CD8-positive, alpha-beta memory T cell (primary cell): ENCODE measurements at regions not wholly inside any gene's neighbourhood (a gene's known extent, or its start where the extent isn't known, plus 50 kb on each side); places are given as distances from the start of the nearest gene placed in this dataset.
"Not testable (repeated sequence)": the region's sequence is repeated elsewhere in the genome, so short reads cannot be mapped to it uniquely, and the experiment has no call there.

Experiments used
- CTCF ChIA-PET: fragments of 350-600 bp; sonication (Branson Sonifier 250); formaldehyde crosslinking; loops from one replicate; lab custom pipeline; 2021; ENCODE audit warnings: antibody characterized with exemption; lab: Charles Lee
- POLR2A ChIA-PET: fragments of 350-600 bp; sonication (Branson Sonifier 250); formaldehyde crosslinking; loops from one replicate; lab custom pipeline; 2021; ENCODE audit warnings: antibody characterized with exemption; lab: Charles Lee
- DNase-seq, 5 donors: peaks; one replicate each; pipeline versions ENCODE4 v3.0.0 to v3.0.0-alpha.2; 2020 to 2022; ENCODE audit warnings: mixed read lengths in 1 of 5
- H3K27ac ChIP-seq: one replicate; pipeline ENCODE4 v1.7.0; 2013; ENCODE audit warnings: low read depth, mild to moderate bottlenecking, low read length, moderate library complexity
- H3K27me3 ChIP-seq: 2 replicates; pipeline ENCODE4 v1.7.0; 2013; ENCODE audit warnings: low read length, mild to moderate bottlenecking; ENCODE audit not compliant: insufficient read depth, poor library complexity, severe bottlenecking
- H3K36me3 ChIP-seq: 2 replicates; pipeline ENCODE4 v1.7.0; 2013; ENCODE audit warnings: mild to moderate bottlenecking, low read length, moderate library complexity; ENCODE audit not compliant: insufficient read depth
- H3K4me1 ChIP-seq: 2 replicates; pipeline ENCODE4 v1.7.0; 2013; ENCODE audit warnings: mild to moderate bottlenecking, low read length, moderate library complexity; ENCODE audit not compliant: insufficient read depth
- H3K4me3 ChIP-seq: 2 replicates; pipeline ENCODE4 v1.7.0; 2013; ENCODE audit warnings: mild to moderate bottlenecking, low read length
- H3K9me3 ChIP-seq: 2 replicates; pipeline ENCODE4 v1.7.0; 2013; ENCODE audit warnings: mild to moderate bottlenecking, low read length
- H3K27ac Mint-ChIP-seq, 8 donors: one replicate each; pipeline ENCODE4 v1.8.0; 2020 to 2021; ENCODE audit warnings: mixed read lengths in 8 of 8, mild to moderate bottlenecking in 6 of 8, inconsistent platforms in 3 of 8, moderate library complexity in 3 of 8
- H3K27me3 Mint-ChIP-seq, 2 donors: one replicate each; pipeline ENCODE4 v1.8.0; 2020 to 2021; ENCODE audit warnings: mixed read lengths in 2 of 2, mild to moderate bottlenecking in 1 of 2, moderate library complexity in 1 of 2
- H3K36me3 Mint-ChIP-seq, 3 donors: one replicate each; pipeline ENCODE4 v1.8.0; 2020 to 2021; ENCODE audit warnings: mixed read lengths in 3 of 3, inconsistent platforms in 1 of 3, mild to moderate bottlenecking in 1 of 3
- H3K4me1 Mint-ChIP-seq, 3 donors: one replicate each; pipeline ENCODE4 v1.8.0; 2020 to 2021; ENCODE audit warnings: mixed read lengths in 3 of 3, inconsistent platforms in 1 of 3, mild to moderate bottlenecking in 1 of 3
- H3K4me3 Mint-ChIP-seq, 7 donors: one replicate each; pipeline ENCODE4 v1.8.0; 2020 to 2021; ENCODE audit warnings: mixed read lengths in 7 of 7, mild to moderate bottlenecking in 6 of 7, moderate library complexity in 4 of 7, inconsistent platforms in 2 of 7
- H3K9me3 Mint-ChIP-seq, 5 donors: one replicate each; pipeline ENCODE4 v1.8.0; 2020 to 2022; ENCODE audit warnings: mixed read lengths in 5 of 5, mild to moderate bottlenecking in 3 of 5, moderate library complexity in 2 of 5, inconsistent platforms in 1 of 5

DNA sequence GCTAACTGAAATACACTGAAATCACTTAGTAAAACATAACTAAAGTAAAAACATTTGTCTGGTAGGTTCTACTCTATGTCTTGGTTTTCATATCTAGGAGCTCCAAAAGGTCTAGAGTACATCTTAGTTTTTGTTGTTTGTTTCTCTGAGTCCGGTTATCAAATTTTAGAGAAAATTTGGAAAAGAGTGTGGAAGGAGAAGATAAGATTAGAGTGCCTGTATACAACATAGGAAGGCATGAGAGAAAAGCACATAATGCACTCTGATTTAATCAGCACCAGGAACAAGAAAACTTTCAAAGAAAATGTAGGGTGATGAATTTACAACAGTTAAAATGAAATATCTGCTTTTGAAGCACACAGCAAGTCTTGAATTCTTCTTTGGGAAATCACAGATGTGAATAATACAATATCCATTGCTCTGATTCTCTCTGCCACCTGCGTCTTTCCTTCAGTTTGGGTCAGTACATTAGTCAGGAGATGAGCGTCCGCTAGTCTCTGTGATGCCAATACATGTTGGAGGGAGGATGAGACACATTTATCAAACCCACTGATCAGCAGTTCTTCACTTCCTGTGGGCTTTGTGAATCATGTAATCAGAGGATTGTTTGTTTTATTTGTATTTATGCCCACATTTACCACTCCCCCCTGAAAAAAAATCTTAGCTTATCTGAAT, 477.8 kb upstream of the GCFC2 start:
- Histone ChIP-seq H3K27ac (no peak overlapping the region), H3K27me3 (no peaks in the 10 kb centered on the region), H3K4me3 (no peak overlapping the region), H3K4me1 (no peaks in the 10 kb centered on the region), H3K36me3 (no peaks in the 10 kb centered on the region), H3K9me3 (no peaks in the 10 kb centered on the region)
- no peaks in the 10 kb centered on the region for H3K4me1 Mint-ChIP-seq
- DNase-seq: no peak
- ChIA-PET POLR2A (no interaction called here), CTCF (no interaction called here)
- H3K27me3 Mint-ChIP-seq: no peaks in the 10 kb centered on the region
- H3K36me3 Mint-ChIP-seq: no peaks in the 10 kb centered on the region
- no peak overlapping the region for H3K4me3 Mint-ChIP-seq
- H3K9me3 Mint-ChIP-seq: peaks cover 0 to 17% (median 3%) of the 10 kb centered on the region in 5 donors
- H3K27ac Mint-ChIP-seq: no peak overlapping the region

DNA sequence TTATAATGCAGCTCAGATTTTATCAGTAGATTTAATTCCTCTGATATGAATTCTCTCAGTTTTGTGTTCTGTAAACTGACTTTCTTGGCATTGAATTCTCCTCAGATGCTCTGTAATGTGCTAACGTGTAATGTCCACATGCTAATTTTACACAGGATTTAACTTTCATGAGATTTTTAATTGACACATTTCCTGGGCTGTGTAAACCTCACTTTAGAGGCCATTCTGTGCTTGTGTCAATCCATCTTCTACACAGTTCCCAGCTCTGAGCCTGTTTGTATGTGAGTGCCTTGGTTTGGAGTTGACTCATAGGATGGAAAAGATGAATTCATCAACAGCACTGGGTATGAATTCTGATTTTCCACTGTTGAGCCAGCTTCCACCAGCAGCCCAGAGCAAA, 476.7 kb upstream of the GCFC2 start:
- H3K27ac Mint-ChIP-seq: no peak overlapping the region
- H3K4me1 Mint-ChIP-seq: no peaks in the 10 kb centered on the region
- no peak overlapping the region for H3K27ac ChIP-seq
- H3K9me3 Mint-ChIP-seq: peaks cover 0 to 15% (median 6%) of the 10 kb centered on the region in 5 donors
- no peak for DNase-seq
- H3K9me3 ChIP-seq: no peaks in the 10 kb centered on the region
- no peaks in the 10 kb centered on the region for H3K36me3 ChIP-seq
- H3K4me3 ChIP-seq: no peak overlapping the region
- ChIA-PET CTCF (no interaction called here), POLR2A (no interaction called here)
- H3K36me3 Mint-ChIP-seq: no peaks in the 10 kb centered on the region
- H3K4me1 ChIP-seq: no peaks in the 10 kb centered on the region
- no peak overlapping the region for H3K4me3 Mint-ChIP-seq
- H3K27me3 ChIP-seq: no peaks in the 10 kb centered on the region
- H3K27me3 Mint-ChIP-seq: no peaks in the 10 kb centered on the region

DNA sequence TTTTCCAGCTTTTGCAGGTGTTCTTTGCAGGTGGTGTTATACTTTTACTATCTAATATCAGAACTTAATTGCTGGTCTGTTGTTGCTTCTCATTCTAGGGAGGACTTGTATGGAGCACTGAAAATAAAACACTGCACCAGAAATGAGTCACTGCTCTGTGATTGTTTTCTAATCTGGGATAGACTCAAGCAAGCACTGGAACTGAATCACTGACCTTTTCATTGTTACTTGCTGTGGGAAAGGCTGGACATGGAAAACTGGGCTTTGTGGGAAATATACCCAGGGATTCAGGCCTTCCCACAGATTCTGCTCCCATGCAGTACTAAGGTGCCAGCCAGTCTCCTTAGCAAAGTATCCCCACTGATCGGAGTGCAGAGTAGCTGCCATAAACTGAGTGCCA, 470.0 kb upstream of the GCFC2 start:
- Histone ChIP-seq H3K4me3 (no peak overlapping the region), H3K27ac (no peak overlapping the region), H3K36me3 (no peaks in the 10 kb centered on the region), H3K4me1 (no peaks in the 10 kb centered on the region), H3K27me3 (no peaks in the 10 kb centered on the region), H3K9me3 (no peaks in the 10 kb centered on the region)
- Mint-ChIP-seq H3K27me3 (no peaks in the 10 kb centered on the region), H3K36me3 (no peaks in the 10 kb centered on the region), H3K9me3 (peaks cover 10 to 43% (median 35%) of the 10 kb centered on the region in 5 donors), H3K27ac (no peak overlapping the region), H3K4me1 (no peaks in the 10 kb centered on the region), H3K4me3 (no peak overlapping the region)
- CTCF ChIA-PET: no interaction called here
- POLR2A ChIA-PET: no interaction called here
- DNase-seq: no peak

DNA sequence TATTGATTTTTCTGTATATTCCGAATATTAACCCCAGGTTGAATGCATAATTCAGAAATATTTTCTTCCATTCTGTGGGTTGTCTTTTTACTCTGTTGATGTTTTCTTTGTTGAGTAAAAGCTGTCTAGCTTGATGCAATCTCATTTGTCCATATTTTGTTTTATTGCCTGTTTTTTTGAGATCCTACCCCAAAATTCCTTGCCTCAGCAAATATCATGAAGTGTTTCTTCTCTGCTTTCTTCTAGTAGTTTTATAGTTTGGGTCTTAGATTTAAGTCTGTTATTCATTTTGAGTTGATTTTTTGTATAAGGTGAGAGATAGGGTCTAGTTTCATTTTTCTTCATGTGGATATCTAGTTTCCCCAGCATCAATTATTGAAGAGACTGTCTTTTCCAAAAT, 467.9 kb upstream of the GCFC2 start:
- H3K4me3 ChIP-seq: no peak overlapping the region
- ChIA-PET POLR2A (no interaction called here), CTCF (no interaction called here)
- peaks cover 15 to 51% (median 41%) of the 10 kb centered on the region in 5 donors for H3K9me3 Mint-ChIP-seq
- H3K36me3 ChIP-seq: no peaks in the 10 kb centered on the region
- no peaks in the 10 kb centered on the region for H3K4me1 ChIP-seq
- no peaks in the 10 kb centered on the region for H3K27me3 Mint-ChIP-seq
- H3K4me3 Mint-ChIP-seq: no peak overlapping the region
- no peak overlapping the region for H3K27ac ChIP-seq
- H3K27me3 ChIP-seq: no peaks in the 10 kb centered on the region
- no peak for DNase-seq
- H3K9me3 ChIP-seq: no peaks in the 10 kb centered on the region
- no peaks in the 10 kb centered on the region for H3K4me1 Mint-ChIP-seq
- H3K27ac Mint-ChIP-seq: no peak overlapping the region
- H3K36me3 Mint-ChIP-seq: no peaks in the 10 kb centered on the region

DNA sequence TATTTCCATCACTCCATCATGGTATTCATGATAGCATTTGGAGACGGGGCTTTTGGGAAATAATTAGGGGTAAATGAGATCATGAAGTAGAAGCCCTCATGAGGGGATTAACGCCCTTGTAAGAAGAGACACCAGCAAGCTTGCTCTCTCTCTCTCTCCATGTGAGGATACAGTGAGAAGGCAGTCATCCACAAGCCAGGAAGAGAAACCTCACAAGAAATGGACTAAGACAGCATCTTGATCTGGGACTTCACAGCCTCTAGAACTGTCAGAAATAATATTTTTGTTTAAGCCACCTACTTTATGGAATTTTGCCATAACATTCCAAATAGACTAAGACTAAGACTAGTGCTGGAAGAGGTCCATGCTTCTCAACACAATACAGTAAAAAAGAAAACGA, 464.6 kb upstream of the GCFC2 start:
- Histone ChIP-seq H3K4me3 (no peak overlapping the region), H3K27me3 (no peaks in the 10 kb centered on the region), H3K27ac (no peak overlapping the region), H3K36me3 (no peaks in the 10 kb centered on the region), H3K9me3 (no peaks in the 10 kb centered on the region), H3K4me1 (no peaks in the 10 kb centered on the region)
- no peak overlapping the region for H3K27ac Mint-ChIP-seq
- no peak for DNase-seq
- H3K4me3 Mint-ChIP-seq: no peak overlapping the region
- H3K27me3 Mint-ChIP-seq: no peaks in the 10 kb centered on the region
- ChIA-PET POLR2A (no interaction called here), CTCF (no interaction called here)
- no peaks in the 10 kb centered on the region for H3K4me1 Mint-ChIP-seq
- H3K9me3 Mint-ChIP-seq: peaks cover 18 to 40% (median 30%) of the 10 kb centered on the region in 5 donors
- no peaks in the 10 kb centered on the region for H3K36me3 Mint-ChIP-seq

DNA sequence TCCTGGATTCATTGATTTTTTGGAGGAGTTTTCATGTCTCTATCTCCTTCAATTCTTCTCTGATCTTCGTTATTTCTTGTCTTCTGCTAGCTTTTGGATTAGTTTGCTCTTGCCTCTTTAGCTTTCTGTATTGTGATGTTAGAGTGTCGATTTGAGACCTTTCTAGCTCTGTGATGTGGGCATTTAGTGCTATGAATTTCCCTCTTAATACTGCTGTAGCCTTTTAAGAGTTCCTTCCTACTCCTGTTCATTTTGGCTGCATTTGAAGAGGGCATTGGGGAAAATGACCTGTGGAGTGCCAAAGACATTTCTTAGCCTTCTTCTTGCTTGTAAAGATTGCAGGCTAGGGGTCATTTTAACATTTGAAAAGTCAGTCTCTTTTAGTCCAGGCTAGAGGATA, 463.8 kb upstream of the GCFC2 start:
- H3K9me3 ChIP-seq: no peaks in the 10 kb centered on the region
- ChIA-PET CTCF (no interaction called here), POLR2A (no interaction called here)
- Mint-ChIP-seq H3K4me3 (no peak overlapping the region), H3K36me3 (no peaks in the 10 kb centered on the region), H3K9me3 (peaks cover 18 to 37% (median 30%) of the 10 kb centered on the region in 5 donors), H3K27ac (no peak overlapping the region), H3K27me3 (no peaks in the 10 kb centered on the region), H3K4me1 (no peaks in the 10 kb centered on the region)
- no peak for DNase-seq
- H3K4me3 ChIP-seq: no peak overlapping the region
- H3K36me3 ChIP-seq: no peaks in the 10 kb centered on the region
- H3K4me1 ChIP-seq: no peaks in the 10 kb centered on the region
- H3K27me3 ChIP-seq: no peaks in the 10 kb centered on the region
- H3K27ac ChIP-seq: no peak overlapping the region

DNA sequence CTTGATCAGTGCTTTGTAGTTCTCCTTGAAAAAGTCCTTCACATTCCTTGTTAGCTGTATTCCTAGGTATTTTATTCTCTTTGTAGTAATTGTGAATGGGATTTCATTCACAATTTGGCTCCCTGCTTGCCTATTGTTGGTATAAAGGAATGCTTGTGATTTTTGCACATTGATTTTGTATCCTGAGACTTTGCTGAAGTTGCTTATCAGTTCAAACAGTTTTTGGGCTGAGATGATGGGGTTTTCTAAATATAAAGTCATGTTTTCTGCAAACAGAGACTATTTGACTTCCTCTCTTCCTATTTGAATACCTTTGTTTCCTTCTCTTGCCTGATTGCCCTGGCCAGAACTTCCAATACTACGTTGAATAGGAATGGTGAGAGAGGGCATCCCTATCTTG, 462.5 kb upstream of the GCFC2 start:
- H3K4me3 ChIP-seq, H3K36me3 Mint-ChIP-seq, H3K4me3 Mint-ChIP-seq, POLR2A ChIA-PET, H3K27ac ChIP-seq, H3K27ac Mint-ChIP-seq, H3K4me1 ChIP-seq, H3K36me3 ChIP-seq, CTCF ChIA-PET, H3K9me3 ChIP-seq, H3K4me1 Mint-ChIP-seq, H3K27me3 Mint-ChIP-seq, H3K27me3 ChIP-seq, DNase-seq: not testable (repeated sequence)
- peaks cover 12 to 37% (median 21%) of the 10 kb centered on the region in 5 donors for H3K9me3 Mint-ChIP-seq

DNA sequence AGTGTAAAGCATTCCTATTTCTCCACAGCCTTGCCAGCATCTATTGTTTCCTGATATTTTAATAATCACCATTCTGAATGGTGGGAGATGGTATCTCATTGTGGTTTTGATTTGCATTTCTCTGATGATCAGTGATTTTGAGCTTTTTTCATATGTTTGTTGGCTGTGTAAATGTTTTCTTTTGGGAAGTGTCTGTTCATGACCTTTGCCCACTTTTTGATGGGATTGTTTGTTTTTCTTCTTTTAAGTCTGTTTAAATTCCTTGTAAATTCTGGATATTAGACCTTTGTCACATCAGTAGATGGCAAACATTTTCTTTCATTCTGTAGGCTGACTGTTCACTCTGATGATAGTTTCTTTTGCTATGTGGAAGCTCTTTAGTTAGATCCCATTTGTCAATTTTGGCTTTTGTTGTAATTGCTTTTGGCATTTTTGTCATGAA, 461.5 kb upstream of the GCFC2 start:
- H3K27me3 ChIP-seq, H3K4me3 ChIP-seq, H3K36me3 ChIP-seq, H3K4me1 Mint-ChIP-seq, H3K9me3 ChIP-seq, POLR2A ChIA-PET, DNase-seq, H3K36me3 Mint-ChIP-seq, H3K4me1 ChIP-seq, H3K4me3 Mint-ChIP-seq, H3K27me3 Mint-ChIP-seq, H3K27ac Mint-ChIP-seq, H3K27ac ChIP-seq, CTCF ChIA-PET: not testable (repeated sequence)
- H3K9me3 Mint-ChIP-seq: peaks cover 12 to 41% (median 21%) of the 10 kb centered on the region in 5 donors
